Neural progenitor cell (in vitro differentiated cells): ENCODE measurements at regions not wholly inside any gene's neighbourhood (a gene's known extent, or its start where the extent isn't known, plus 50 kb on each side); places are given as distances from the start of the nearest gene placed in this dataset.

ENCODE experiments used
- DNase-seq: peaks from one replicate; pipeline ENCODE4 v3.0.0-alpha.2; 2016; ENCODE audit warnings: low spot score
- H2AFZ ChIP-seq: fragments of 200-600 bp; sonication (generic); replicated peaks from 2 replicates; pipeline ENCODE4 v1.6.1; 2016; ENCODE audit warnings: antibody characterized with exemption
- H3F3A ChIP-seq: fragments of 200-600 bp; sonication (generic); 2 replicates; pipeline ENCODE4 v1.6.1; 2016; ENCODE audit warnings: antibody characterized with exemption, low read depth
- H3K27ac ChIP-seq: fragments of 200-600 bp; sonication (generic); 2 replicates; pipeline ENCODE4 v1.5.1; 2016; ENCODE audit warnings: mild to moderate bottlenecking
- H3K27me3 ChIP-seq: fragments of 200-600 bp; sonication (generic); 2 replicates; pipeline ENCODE4 v1.6.1; 2016; ENCODE audit warnings: mild to moderate bottlenecking, moderate library complexity
- H3K36me3 ChIP-seq: fragments of 200-600 bp; sonication (generic); 2 replicates; pipeline ENCODE4 v1.5.1; 2016
- H3K4me1 ChIP-seq: fragments of 200-600 bp; sonication (generic); 2 replicates; pipeline ENCODE4 v1.6.1; 2016; ENCODE audit warnings: mixed run types
- H3K4me2 ChIP-seq: fragments of 200-600 bp; sonication (generic); 2 replicates; pipeline ENCODE4 v1.6.1; 2016
- H3K4me3 ChIP-seq: fragments of 200-600 bp; sonication (generic); 2 replicates; pipeline ENCODE4 v1.5.1; 2016
- H3K79me2 ChIP-seq: fragments of 200-600 bp; sonication (generic); 2 replicates; pipeline ENCODE4 v1.6.1; 2016; ENCODE audit warnings: low read depth
- H3K9ac ChIP-seq: fragments of 200-600 bp; sonication (generic); 2 replicates; pipeline ENCODE4 v1.6.1; 2016
- H3K9me3 ChIP-seq: fragments of 200-600 bp; sonication (generic); 2 replicates; pipeline ENCODE4 v1.5.1; 2016; ENCODE audit warnings: low read depth
- H4K20me1 ChIP-seq: fragments of 200-600 bp; sonication (generic); 2 replicates; pipeline ENCODE4 v1.6.1; 2016; ENCODE audit warnings: low read depth
- H3K27ac Mint-ChIP-seq: 3 replicates; pipeline ENCODE4 v1.8.0; 2021; ENCODE audit warnings: mixed read lengths
- H3K27me3 Mint-ChIP-seq: 2 replicates; pipeline ENCODE4 v1.8.0; 2022; ENCODE audit warnings: low read depth, mild to moderate bottlenecking, inconsistent platforms, moderate library complexity, mixed read lengths; ENCODE audit not compliant: insufficient read depth
- H3K36me3 Mint-ChIP-seq: 3 replicates; pipeline ENCODE4 v1.8.0; 2021; ENCODE audit warnings: mixed read lengths
- H3K4me1 Mint-ChIP-seq: 3 replicates; pipeline ENCODE4 v1.8.0; 2021; ENCODE audit warnings: mixed read lengths
- H3K4me3 Mint-ChIP-seq: 3 replicates; pipeline ENCODE4 v1.8.0; 2021; ENCODE audit warnings: mild to moderate bottlenecking, moderate library complexity, mixed read lengths
- H3K9me3 Mint-ChIP-seq: 3 replicates; pipeline ENCODE4 v1.8.0; 2020; ENCODE audit warnings: mixed read lengths
- CTCF ChIP-seq: fragments of 200-600 bp; sonication (generic); IDR thresholded peaks from 2 replicates; pipeline ENCODE4 v1.5.1; 2017; ENCODE audit warnings: antibody characterized with exemption, mild to moderate bottlenecking
- EZH2 ChIP-seq: fragments of 200-600 bp; sonication (generic); IDR thresholded peaks from 2 replicates; pipeline ENCODE4 v1.6.1; 2017; ENCODE audit warnings: antibody characterized with exemption, mild to moderate bottlenecking, moderate library complexity
- EZH2phosphoT487 ChIP-seq: fragments of 200-600 bp; sonication (generic); IDR thresholded peaks from 2 replicates; pipeline ENCODE4 v1.6.1; 2017; ENCODE audit warnings: antibody characterized with exemption

GRCh38 chr14:53709381-53709780 lies 247.2 kb downstream of the BMP4 start:
- no peaks in the 10 kb centered on the region for H3K9me3 Mint-ChIP-seq
- TF ChIP-seq CTCF, result no peak
- no peak for TF ChIP-seq EZH2phosphoT487
- TF ChIP-seq EZH2, result no peak

GRCh38 chr14:53703457-53703856 lies 253.2 kb downstream of the BMP4 start:
- Histone ChIP-seq H3K4me1 (no peaks in the 10 kb centered on the region), H3K9ac (no peak overlapping the region), H2AFZ (no peak overlapping the region), H3F3A (no peaks in the 10 kb centered on the region), H4K20me1 (no peaks in the 10 kb centered on the region), H3K36me3 (no peaks in the 10 kb centered on the region), H3K79me2 (no peaks in the 10 kb centered on the region), H3K27ac (no peak overlapping the region), H3K4me2 (no peak overlapping the region), H3K4me3 (no peak overlapping the region), H3K9me3 (no peaks in the 10 kb centered on the region), H3K27me3 (no peaks in the 10 kb centered on the region)
- Mint-ChIP-seq H3K27me3 (peaks cover 3% of the 10 kb centered on the region), H3K4me1 (no peaks in the 10 kb centered on the region), H3K27ac (no peak overlapping the region), H3K36me3 (no peaks in the 10 kb centered on the region), H3K9me3 (no peaks in the 10 kb centered on the region), H3K4me3 (no peak overlapping the region)
- TF ChIP-seq CTCF (no peak), EZH2 (no peak), EZH2phosphoT487 (no peak)
- no peak for DNase-seq

More at GRCh38 chr14:53709381-53709780, 247.2 kb downstream of the BMP4 start:
- no peak overlapping the region for H3K4me3 ChIP-seq
- no peaks in the 10 kb centered on the region for H3K4me1 ChIP-seq
- H3K27ac Mint-ChIP-seq, result no peak overlapping the region
- DNase-seq, result no peak
- no peaks in the 10 kb centered on the region for H3K36me3 ChIP-seq
- no peak overlapping the region for H3K4me3 Mint-ChIP-seq
- H3K9ac ChIP-seq, result no peak overlapping the region
- no peaks in the 10 kb centered on the region for H3K4me1 Mint-ChIP-seq
- no peaks in the 10 kb centered on the region for H3K9me3 ChIP-seq
- H3F3A ChIP-seq, result no peaks in the 10 kb centered on the region
- no peaks in the 10 kb centered on the region for H4K20me1 ChIP-seq
- H2AFZ ChIP-seq, result no peak overlapping the region
- no peak overlapping the region for H3K27ac ChIP-seq
- H3K36me3 Mint-ChIP-seq, result no peaks in the 10 kb centered on the region
- H3K27me3 ChIP-seq, result no peaks in the 10 kb centered on the region
- H3K27me3 Mint-ChIP-seq, result peaks cover 2% of the 10 kb centered on the region
- H3K4me2 ChIP-seq, result no peak overlapping the region
- H3K79me2 ChIP-seq, result no peaks in the 10 kb centered on the region

GRCh38 chr14:53701108-53701875 lies 255.3 kb downstream of the BMP4 start:
- H4K20me1 ChIP-seq, result no peaks in the 10 kb centered on the region
- H3K9me3 Mint-ChIP-seq, result no peaks in the 10 kb centered on the region
- H3F3A ChIP-seq, result no peaks in the 10 kb centered on the region
- H3K4me1 Mint-ChIP-seq, result no peaks in the 10 kb centered on the region
- TF ChIP-seq EZH2 (no peak), EZH2phosphoT487 (no peak), CTCF (no peak)
- H2AFZ ChIP-seq, result no peak overlapping the region
- no peaks in the 10 kb centered on the region for H3K9me3 ChIP-seq
- DNase-seq, result no peak
- H3K4me2 ChIP-seq, result no peak overlapping the region
- H3K27me3 Mint-ChIP-seq, result peaks cover 2% of the 10 kb centered on the region
- H3K4me3 ChIP-seq, result no peak overlapping the region
- no peak overlapping the region for H3K9ac ChIP-seq
- no peak overlapping the region for H3K27ac Mint-ChIP-seq
- H3K4me1 ChIP-seq, result no peaks in the 10 kb centered on the region
- no peak overlapping the region for H3K27ac ChIP-seq
- H3K36me3 Mint-ChIP-seq, result no peaks in the 10 kb centered on the region
- H3K36me3 ChIP-seq, result no peaks in the 10 kb centered on the region
- no peaks in the 10 kb centered on the region for H3K27me3 ChIP-seq
- H3K4me3 Mint-ChIP-seq, result no peak overlapping the region
- no peaks in the 10 kb centered on the region for H3K79me2 ChIP-seq
